GM12872 (cell line): ENCODE measurements at regions not wholly inside any gene's neighbourhood (a gene's known extent, or its start where the extent isn't known, plus 50 kb on each side); places are given as distances from the start of the nearest gene placed in this dataset.

Experiments used
- TF ChIP-seq, protein P1 (sequence below): IDR thresholded peaks from 3 replicates; pipeline ENCODE4 v1.5.1; 2011; ENCODE audit warnings: low read depth, mild to moderate bottlenecking, low read length, moderate library complexity; ENCODE audit not compliant: insufficient read depth

GRCh38 chr10:3406556-3406955 lies 234.0 kb upstream of the PITRM1 start:
- TF ChIP-seq, protein P1, sequence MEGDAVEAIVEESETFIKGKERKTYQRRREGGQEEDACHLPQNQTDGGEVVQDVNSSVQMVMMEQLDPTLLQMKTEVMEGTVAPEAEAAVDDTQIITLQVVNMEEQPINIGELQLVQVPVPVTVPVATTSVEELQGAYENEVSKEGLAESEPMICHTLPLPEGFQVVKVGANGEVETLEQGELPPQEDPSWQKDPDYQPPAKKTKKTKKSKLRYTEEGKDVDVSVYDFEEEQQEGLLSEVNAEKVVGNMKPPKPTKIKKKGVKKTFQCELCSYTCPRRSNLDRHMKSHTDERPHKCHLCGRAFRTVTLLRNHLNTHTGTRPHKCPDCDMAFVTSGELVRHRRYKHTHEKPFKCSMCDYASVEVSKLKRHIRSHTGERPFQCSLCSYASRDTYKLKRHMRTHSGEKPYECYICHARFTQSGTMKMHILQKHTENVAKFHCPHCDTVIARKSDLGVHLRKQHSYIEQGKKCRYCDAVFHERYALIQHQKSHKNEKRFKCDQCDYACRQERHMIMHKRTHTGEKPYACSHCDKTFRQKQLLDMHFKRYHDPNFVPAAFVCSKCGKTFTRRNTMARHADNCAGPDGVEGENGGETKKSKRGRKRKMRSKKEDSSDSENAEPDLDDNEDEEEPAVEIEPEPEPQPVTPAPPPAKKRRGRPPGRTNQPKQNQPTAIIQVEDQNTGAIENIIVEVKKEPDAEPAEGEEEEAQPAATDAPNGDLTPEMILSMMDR = no peak

DNA sequence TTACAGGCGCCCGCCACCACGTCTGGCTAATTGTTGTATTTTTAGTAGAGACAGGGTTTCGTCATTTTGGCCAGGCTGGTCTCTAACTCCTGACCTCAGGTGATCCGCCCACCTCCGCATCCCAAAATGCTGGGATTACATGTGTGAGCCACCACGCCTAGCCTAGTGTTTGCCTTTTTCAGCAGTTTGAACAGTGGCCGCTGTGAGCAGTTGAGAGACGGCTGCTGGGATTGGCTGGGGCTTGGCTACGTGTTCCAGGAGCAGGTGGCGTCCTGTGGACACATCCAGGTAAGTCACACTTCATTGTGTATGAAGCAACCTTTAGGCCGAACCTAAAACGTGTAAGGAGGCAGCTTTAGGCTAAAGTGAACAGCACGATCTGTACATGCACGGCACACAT lies 231.8 kb upstream of the PITRM1 start:
- TF ChIP-seq, protein P1 = no peak

DNA sequence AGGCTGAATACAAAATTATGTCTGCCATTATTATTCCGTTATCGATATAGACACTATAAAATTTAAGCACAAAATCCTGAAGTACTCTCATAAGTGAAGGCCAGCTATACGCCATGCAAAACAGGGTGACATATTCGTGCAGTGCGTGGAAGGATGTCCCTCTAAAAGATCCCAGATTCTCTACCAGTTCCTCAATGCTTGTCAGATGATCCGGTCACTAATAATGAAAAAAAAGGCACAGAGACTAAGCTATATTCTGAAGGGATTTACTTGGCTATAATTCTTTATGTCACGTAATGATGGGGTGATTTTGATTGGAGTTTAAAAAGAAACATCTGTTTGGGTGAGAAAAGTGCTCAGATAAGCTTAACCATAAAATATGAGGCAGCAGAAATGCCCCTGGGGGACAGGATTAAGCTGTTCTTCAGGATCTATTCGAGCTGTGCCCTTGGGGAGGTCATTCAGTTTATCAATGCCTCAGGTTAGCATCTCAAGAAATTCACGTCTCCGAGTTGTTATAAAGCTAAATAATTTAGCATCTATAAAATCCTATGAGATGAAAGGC lies 229.7 kb upstream of the PITRM1 start:
- TF ChIP-seq, protein P1 = no peak

GRCh38 chr10:3401491-3401938 lies 228.9 kb upstream of the PITRM1 start:
- TF ChIP-seq, protein P1 = no peak

DNA sequence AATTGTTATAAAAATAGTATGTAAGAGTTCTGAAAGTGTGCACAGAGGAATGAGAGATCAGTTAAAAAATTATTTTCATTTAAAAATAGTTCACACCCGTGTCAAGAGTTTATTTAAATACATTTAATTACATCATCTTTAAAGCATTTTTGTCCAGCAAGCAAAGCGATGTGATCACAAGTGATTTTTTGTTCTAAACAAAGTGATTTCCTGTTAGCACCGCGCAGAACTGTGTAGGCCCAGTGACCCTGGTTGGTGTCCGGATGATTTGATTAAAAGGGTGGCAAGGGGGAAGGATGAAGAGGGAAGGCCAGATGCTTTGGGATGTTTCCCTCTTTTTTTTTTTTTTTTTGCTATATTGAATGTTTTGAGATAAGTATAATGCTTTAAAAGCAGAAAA lies 227.8 kb upstream of the PITRM1 start:
- TF ChIP-seq, protein P1 = no peak

- TF ChIP-seq, protein P1 = no peak
These were observed 227.2 kb upstream of the PITRM1 start for GRCh38 chr10:3399756-3400155.

GRCh38 chr10:3398825-3399646 lies 226.5 kb upstream of the PITRM1 start:
- TF ChIP-seq, protein P1 = no peak
